Mammary epithelial cell (primary cell): ENCODE measurements at regions not wholly inside any gene's neighbourhood (a gene's known extent, or its start where the extent isn't known, plus 50 kb on each side); places are given as distances from the start of the nearest gene placed in this dataset.

Experiments used
- EZH2 ChIP-seq: IDR thresholded peaks from 2 replicates; pipeline ENCODE4 v1.6.1; 2012; ENCODE audit warnings: low read length, inconsistent platforms, borderline replicate concordance
- TF ChIP-seq, protein P1 (sequence below), 2 donors: IDR thresholded peaks in 1 of 2; conservative IDR thresholded peaks in 1 of 2; 2 replicates each; pipeline ENCODE4 v1.5.1; 2011 to 2012; ENCODE audit warnings: inconsistent platforms in 2 of 2, low read length in 2 of 2, mild to moderate bottlenecking in 2 of 2, control low read depth in 1 of 2, low read depth in 1 of 2; ENCODE audit not compliant: insufficient read depth in 1 of 2; ENCODE audit errors: extremely low read depth in 1 of 2

- TF ChIP-seq EZH2, result no peak
- TF ChIP-seq, protein P1, sequence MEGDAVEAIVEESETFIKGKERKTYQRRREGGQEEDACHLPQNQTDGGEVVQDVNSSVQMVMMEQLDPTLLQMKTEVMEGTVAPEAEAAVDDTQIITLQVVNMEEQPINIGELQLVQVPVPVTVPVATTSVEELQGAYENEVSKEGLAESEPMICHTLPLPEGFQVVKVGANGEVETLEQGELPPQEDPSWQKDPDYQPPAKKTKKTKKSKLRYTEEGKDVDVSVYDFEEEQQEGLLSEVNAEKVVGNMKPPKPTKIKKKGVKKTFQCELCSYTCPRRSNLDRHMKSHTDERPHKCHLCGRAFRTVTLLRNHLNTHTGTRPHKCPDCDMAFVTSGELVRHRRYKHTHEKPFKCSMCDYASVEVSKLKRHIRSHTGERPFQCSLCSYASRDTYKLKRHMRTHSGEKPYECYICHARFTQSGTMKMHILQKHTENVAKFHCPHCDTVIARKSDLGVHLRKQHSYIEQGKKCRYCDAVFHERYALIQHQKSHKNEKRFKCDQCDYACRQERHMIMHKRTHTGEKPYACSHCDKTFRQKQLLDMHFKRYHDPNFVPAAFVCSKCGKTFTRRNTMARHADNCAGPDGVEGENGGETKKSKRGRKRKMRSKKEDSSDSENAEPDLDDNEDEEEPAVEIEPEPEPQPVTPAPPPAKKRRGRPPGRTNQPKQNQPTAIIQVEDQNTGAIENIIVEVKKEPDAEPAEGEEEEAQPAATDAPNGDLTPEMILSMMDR (conservative IDR thresholded peaks at IDR 0.05 in 1 of 2, IDR thresholded peaks at IDR 0.05 in 1 of 2; ENCODE audit: extremely low read depth in 1 of 2, insufficient read depth in 1 of 2, low read depth in 1 of 2, low read length in 2 of 2), result no peak
Observed at GRCh38 chr5:50922942-50923767, 256.7 kb downstream of the PARP8 start.
